Common myeloid progenitor, CD34-positive (primary cell): ENCODE measurements at regions not wholly inside any gene's neighbourhood (a gene's known extent, or its start where the extent isn't known, plus 50 kb on each side); places are given as distances from the start of the nearest gene placed in this dataset.
A peak's percentile ranks its signal among the peaks of the same experiment; 100 is the strongest.

Source experiments
- CTCF ChIA-PET: fragments of 350-600 bp; sonication (Branson Sonifier 250); formaldehyde crosslinking; loops from one replicate; lab custom pipeline; 2021; ENCODE audit warnings: antibody characterized with exemption; lab: Charles Lee
- POLR2A ChIA-PET: fragments of 350-600 bp; sonication (Branson Sonifier 250); formaldehyde crosslinking; loops from one replicate; lab custom pipeline; 2021; ENCODE audit warnings: antibody characterized with exemption; lab: Charles Lee
- DNase-seq, 3 donors: peaks; one replicate each; pipeline versions ENCODE4 v3.0.0 to v3.0.0-alpha.2; 2013
- H3K27ac ChIP-seq, 2 experiments: 1 replicate in 1 of 2; 2 replicates in 1 of 2; pipeline ENCODE4 v1.7.0; 2013; ENCODE audit warnings: inconsistent platforms in 2 of 2, low read length in 2 of 2, mild to moderate bottlenecking in 2 of 2, low read depth in 1 of 2, moderate library complexity in 1 of 2; ENCODE audit not compliant: severe bottlenecking in 2 of 2, insufficient read depth in 1 of 2, poor library complexity in 1 of 2
- H3K27me3 ChIP-seq, 5 experiments: replicated peaks in 2 of 5; 1 replicate in 3 of 5; 2 replicates in 2 of 5; pipeline versions ENCODE4 v1.6.1 to v1.7.0; 2013; ENCODE audit warnings: low read length in 4 of 5, mild to moderate bottlenecking in 2 of 5, moderate library complexity in 2 of 5, inconsistent platforms in 1 of 5; ENCODE audit not compliant: insufficient read depth in 5 of 5, control insufficient read depth in 4 of 5
- H3K36me3 ChIP-seq, 4 experiments: 1 replicate in 2 of 4; 2 replicates in 2 of 4; pipeline versions ENCODE4 v1.6.1 to v1.7.0; 2013; ENCODE audit warnings: low read length in 3 of 4, control low read depth in 1 of 4, mild to moderate bottlenecking in 1 of 4; ENCODE audit not compliant: control insufficient read depth in 4 of 4, insufficient read depth in 4 of 4
- H3K4me1 ChIP-seq, 4 experiments: 1 replicate in 3 of 4; 2 replicates in 1 of 4; pipeline versions ENCODE4 v1.6.1 to v1.7.1; 2013; ENCODE audit warnings: low read length in 3 of 4, mild to moderate bottlenecking in 3 of 4, control low read depth in 1 of 4, inconsistent platforms in 1 of 4, moderate library complexity in 1 of 4; ENCODE audit not compliant: control insufficient read depth in 4 of 4, insufficient read depth in 4 of 4; ENCODE audit errors: control extremely low read depth in 1 of 4
- H3K4me3 ChIP-seq, 7 experiments: 1 replicate in 4 of 7; 2 replicates in 3 of 7; pipeline versions ENCODE4 v1.5.1 to v1.7.0; 2013; ENCODE audit warnings: mild to moderate bottlenecking in 7 of 7, low read length in 6 of 7, moderate library complexity in 6 of 7, inconsistent platforms in 2 of 7, low read depth in 2 of 7, control low read depth in 1 of 7; ENCODE audit not compliant: insufficient read depth in 4 of 7, control insufficient read depth in 1 of 7; ENCODE audit errors: extremely low read depth in 1 of 7
- H3K9me3 ChIP-seq, 5 experiments: 1 replicate in 4 of 5; 2 replicates in 1 of 5; pipeline versions ENCODE4 v1.6.1 to v1.7.1; 2013; ENCODE audit warnings: low read length in 4 of 5, mild to moderate bottlenecking in 2 of 5, inconsistent platforms in 1 of 5, low read depth in 1 of 5, moderate library complexity in 1 of 5; ENCODE audit not compliant: control insufficient read depth in 4 of 5, insufficient read depth in 2 of 5; ENCODE audit errors: control extremely low read depth in 1 of 5
- WGBS: methylation state at CpG from one replicate; pipeline ENCODE4 v1.1.5; 2013; ENCODE audit not compliant: insufficient coverage; 5-methylcytosine and 5-hydroxymethylcytosine counted together

DNA sequence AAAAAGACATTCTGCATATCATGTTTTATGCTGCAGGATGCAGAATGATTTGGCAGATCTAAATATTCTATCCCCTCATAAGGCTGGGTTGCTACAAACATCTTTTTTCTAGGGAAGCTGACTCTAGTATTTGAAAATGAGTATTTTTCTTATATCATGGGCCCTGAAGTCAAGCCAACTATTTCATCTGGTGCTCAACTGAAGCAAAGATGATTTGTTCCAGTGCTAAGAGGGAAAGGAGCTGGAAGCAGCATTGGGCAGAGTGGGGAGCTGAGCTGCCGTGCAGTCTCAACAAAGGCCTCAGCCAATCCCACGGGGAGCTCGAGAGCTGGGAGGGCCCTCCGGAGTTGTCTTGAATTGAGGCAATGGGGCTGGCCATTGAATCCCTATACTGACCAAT, 155.3 kb upstream of the SLCO3A1 start:
- no peaks in the 10 kb centered on the region for H3K9me3 ChIP-seq
- H3K4me3 ChIP-seq, result no peak overlapping the region
- peaks cover 0 to 4% (median 3%) of the 10 kb centered on the region in 4 experiments for H3K4me1 ChIP-seq
- H3K27ac ChIP-seq, result no peak overlapping the region
- DNase-seq, result no peak
- ChIA-PET CTCF (interaction anchor here (1.2 to 2.0 kb wide), 2 partner anchors 8 to 379 kb away, joined by 3 to 5 read pairs; no protein-coding TSS in a partner anchor), POLR2A (no interaction called here)
- no peaks in the 10 kb centered on the region for H3K36me3 ChIP-seq
- no peaks in the 10 kb centered on the region for H3K27me3 ChIP-seq
- 100% methylated on average over 2 of the region's 4 CpGs for WGBS

- DNase-seq, result no peak
- Histone ChIP-seq H3K27ac (no peak overlapping the region), H3K27me3 (no peaks in the 10 kb centered on the region), H3K9me3 (no peaks in the 10 kb centered on the region), H3K4me1 (peaks cover 0 to 4% (median 3%) of the 10 kb centered on the region in 4 experiments), H3K4me3 (no peak overlapping the region), H3K36me3 (no peaks in the 10 kb centered on the region)
- POLR2A ChIA-PET, result no interaction called here
- CTCF ChIA-PET, result interaction anchor here (2.0 kb wide), 1 partner anchor 378 kb away, joined by 5 read pairs; no protein-coding TSS in a partner anchor
- WGBS, result 100% methylated on average over 1 of the region's 1 CpG
Measured at GRCh38 chr15:91699741-91700140, 153.8 kb upstream of the SLCO3A1 start.

DNA sequence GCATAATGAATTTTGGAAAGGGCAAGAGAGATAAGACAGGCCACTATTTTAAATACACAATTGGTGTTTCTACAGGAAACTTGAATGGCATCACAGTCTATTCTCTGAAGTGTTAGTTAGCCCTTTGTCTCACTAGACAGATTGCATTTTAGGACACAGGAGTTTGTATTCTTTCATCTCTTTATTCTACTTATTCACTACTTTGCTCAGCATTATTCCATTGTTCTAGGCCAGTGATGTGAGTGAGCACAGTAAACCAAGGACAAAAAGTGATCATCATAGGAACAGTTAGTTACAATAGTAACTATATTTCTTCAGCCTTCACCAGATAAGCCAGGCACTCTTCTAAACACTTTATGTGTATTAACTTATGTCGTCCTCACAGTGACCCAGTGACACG, 150.2 kb upstream of the SLCO3A1 start:
- POLR2A ChIA-PET, result no interaction called here
- H3K4me1 ChIP-seq, result peaks cover 3 to 14% (median 13%) of the 10 kb centered on the region in 4 experiments
- H3K27me3 ChIP-seq, result no peaks in the 10 kb centered on the region
- no peak overlapping the region for H3K27ac ChIP-seq
- no peaks in the 10 kb centered on the region for H3K9me3 ChIP-seq
- no peak for DNase-seq
- no CpG with 5 or more reads among the region's 2 CpGs for WGBS
- H3K36me3 ChIP-seq, result no peaks in the 10 kb centered on the region
- H3K4me3 ChIP-seq, result no peak overlapping the region
- CTCF ChIA-PET, result no interaction called here

DNA sequence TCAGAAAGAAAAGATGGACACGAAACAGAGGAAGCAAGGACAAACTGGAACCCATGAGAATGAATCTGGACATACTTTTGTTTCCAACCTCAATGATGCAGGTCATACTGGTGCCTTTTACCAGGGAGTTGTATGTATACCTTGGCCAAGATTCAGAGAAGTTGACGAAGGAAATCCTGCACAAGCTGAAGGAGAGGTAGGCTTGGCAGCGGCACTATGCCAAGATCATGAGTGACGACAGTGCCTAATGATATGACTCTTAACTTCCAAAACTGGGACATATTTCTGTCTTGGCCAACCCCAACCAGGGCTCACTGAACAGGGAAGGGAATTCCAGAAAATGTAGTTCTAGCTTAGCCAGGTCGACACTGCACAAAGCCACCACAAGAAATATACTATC, 149.2 kb upstream of the SLCO3A1 start:
- peaks cover 3 to 14% (median 13%) of the 10 kb centered on the region in 4 experiments for H3K4me1 ChIP-seq
- H3K27ac ChIP-seq, result no peak overlapping the region
- DNase-seq, result no peak
- no peaks in the 10 kb centered on the region for H3K9me3 ChIP-seq
- no peak overlapping the region for H3K4me3 ChIP-seq
- CTCF ChIA-PET, result interaction anchor here (3.9 kb wide), 1 partner anchor 373 kb away, joined by 36 read pairs; no protein-coding TSS in a partner anchor
- H3K27me3 ChIP-seq, result no peaks in the 10 kb centered on the region
- WGBS, result 100% methylated on average over 4 of the region's 5 CpGs
- H3K36me3 ChIP-seq, result no peaks in the 10 kb centered on the region
- POLR2A ChIA-PET, result no interaction called here

DNA sequence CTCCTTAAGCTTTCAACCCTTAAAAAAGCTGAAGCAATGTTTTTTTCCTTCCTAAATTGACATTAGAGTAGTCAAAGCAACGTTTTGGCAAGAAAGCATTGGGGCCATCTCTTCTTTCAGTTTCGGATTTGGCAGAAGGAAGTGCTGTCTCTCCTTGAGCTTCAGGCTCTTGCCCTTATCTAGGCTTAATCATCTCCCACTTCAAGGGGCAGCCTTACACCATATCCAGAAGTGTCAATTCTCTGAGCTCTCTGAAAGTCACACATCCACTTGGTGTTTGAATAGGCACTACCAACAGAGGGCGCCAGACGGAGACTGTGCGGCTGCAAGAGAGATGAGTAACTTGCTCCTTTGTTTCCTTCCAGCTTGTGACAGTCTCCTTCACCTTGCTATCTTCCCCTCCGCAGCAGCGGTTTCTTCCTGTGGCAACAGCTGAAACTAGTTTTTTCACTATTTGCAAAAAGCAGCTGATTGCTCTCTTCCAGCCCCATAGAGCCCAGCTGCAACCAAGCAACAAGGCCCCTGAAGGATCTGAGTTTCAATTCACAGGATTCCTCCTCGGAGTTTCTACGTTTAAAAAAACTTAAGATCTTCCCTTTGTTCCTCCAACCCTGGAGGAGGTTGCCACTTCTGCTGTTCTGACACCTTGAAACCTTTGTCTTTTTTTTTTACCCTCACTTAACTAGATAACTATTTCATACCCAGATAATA, 147.0 kb upstream of the SLCO3A1 start:
- ChIA-PET CTCF (interaction anchor here (0.6 to 3.9 kb wide), 37 partner anchors 8 to 462 kb away, joined by 3 to 36 read pairs (median 4); partner anchors contain the start of gene SLCO3A1), POLR2A (no interaction called here)
- peak; percentile 90 to 96 (median 95) for DNase-seq
- no peaks in the 10 kb centered on the region for H3K36me3 ChIP-seq
- 17% methylated on average over 9 of the region's 9 CpGs for WGBS
- peak overlapping the region in 1 of 2 experiments; percentile 25 for H3K27ac ChIP-seq
- peak overlapping the region in 2 of 7 experiments; percentile 30 to 48 for H3K4me3 ChIP-seq
- H3K4me1 ChIP-seq, result peaks cover 3 to 11% (median 9%) of the 10 kb centered on the region in 4 experiments
- no peaks in the 10 kb centered on the region for H3K9me3 ChIP-seq
- H3K27me3 ChIP-seq, result no peaks in the 10 kb centered on the region

DNA sequence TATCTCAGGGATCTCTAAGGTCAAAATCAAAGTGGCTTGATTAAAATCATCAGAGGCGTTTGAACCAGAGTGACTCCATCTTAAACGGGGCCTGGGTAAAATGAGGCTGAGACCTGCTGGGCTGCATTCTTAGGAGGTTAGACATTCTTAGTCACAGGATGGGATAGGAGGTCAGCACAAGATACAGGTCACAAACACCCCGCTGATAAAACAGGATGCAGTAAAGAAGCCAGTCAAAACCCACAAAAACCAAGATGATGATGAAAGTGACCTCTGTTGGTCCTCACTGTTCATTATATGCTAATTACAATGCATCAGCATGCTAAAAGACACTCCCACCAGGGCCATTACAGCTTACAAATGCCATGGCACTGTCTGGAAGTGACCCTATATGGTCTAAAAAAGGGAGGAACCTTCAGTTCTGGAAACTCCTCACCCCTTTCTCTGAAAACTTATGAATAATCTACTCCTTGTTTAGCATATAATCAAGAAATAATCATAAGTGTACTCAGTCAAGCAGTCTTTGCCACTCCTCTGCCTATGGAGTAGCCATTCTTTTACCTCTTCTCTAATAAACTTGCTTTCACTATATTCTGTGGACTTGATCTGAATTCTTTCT, 143.3 kb upstream of the SLCO3A1 start:
- Histone ChIP-seq H3K4me3 (no peak overlapping the region), H3K4me1 (peaks cover 3 to 11% (median 9%) of the 10 kb centered on the region in 4 experiments), H3K9me3 (peaks cover 0 to 4% (median under 1%) of the 10 kb centered on the region in 5 experiments), H3K27me3 (no peaks in the 10 kb centered on the region), H3K36me3 (no peaks in the 10 kb centered on the region), H3K27ac (no peak overlapping the region)
- ChIA-PET CTCF (no interaction called here), POLR2A (no interaction called here)
- DNase-seq, result peak in 1 of 3 donors; percentile 11
- 100% methylated on average over 2 of the region's 3 CpGs for WGBS
